Fibroblast of mammary gland (primary cell): ENCODE measurements at regions not wholly inside any gene's neighbourhood (a gene's known extent, or its start where the extent isn't known, plus 50 kb on each side); places are given as distances from the start of the nearest gene placed in this dataset.
A peak's percentile ranks its signal among the peaks of the same experiment; 100 is the strongest.

ENCODE experiments used
- DNase-seq: peaks from one replicate; pipeline ENCODE4 v3.0.0-alpha.2; 2010; ENCODE audit warnings: low read depth
- H3K4me3 ChIP-seq: 2 replicates; pipeline ENCODE4 v1.5.1; 2011; ENCODE audit warnings: low read depth, mild to moderate bottlenecking, low read length, moderate library complexity; ENCODE audit not compliant: control insufficient read depth
- CTCF ChIP-seq: conservative IDR thresholded peaks from 2 replicates; pipeline ENCODE4 v1.5.1; 2011; ENCODE audit warnings: low read depth, low read length, inconsistent platforms; ENCODE audit not compliant: control insufficient read depth, insufficient read depth

DNA sequence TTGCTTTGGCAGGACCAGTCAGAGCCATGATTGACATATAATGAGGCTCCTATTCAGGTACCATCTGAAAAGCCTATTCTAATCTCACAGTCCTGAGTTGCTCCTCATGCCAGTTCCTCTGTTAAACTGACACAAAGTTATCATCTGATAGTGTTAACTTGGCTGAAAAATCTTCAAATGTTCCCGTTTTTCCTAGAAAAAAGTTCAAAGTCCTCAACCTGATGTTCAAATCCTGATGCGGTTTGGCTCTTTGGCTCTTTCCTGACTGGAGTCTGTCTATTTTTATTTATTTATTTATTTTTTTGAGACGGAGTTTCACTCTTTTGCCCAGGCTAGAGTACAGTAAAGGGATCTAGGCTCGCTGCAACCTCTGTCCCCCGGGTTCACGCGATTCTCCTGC lies 244.2 kb downstream of the ANKRD50 start:
- TF ChIP-seq CTCF: no peak
- H3K4me3 ChIP-seq: no peak overlapping the region
- no peak for DNase-seq

- H3K4me3 ChIP-seq: no peak overlapping the region
- TF ChIP-seq CTCF: no peak
- peak; percentile 1 for DNase-seq
These were observed 242.6 kb downstream of the ANKRD50 start for GRCh38 chr4:124469981-124470380.

GRCh38 chr4:124478470-124478869 lies 234.1 kb downstream of the ANKRD50 start:
- no peak for TF ChIP-seq CTCF
- no peak overlapping the region for H3K4me3 ChIP-seq
- no peak for DNase-seq

DNA sequence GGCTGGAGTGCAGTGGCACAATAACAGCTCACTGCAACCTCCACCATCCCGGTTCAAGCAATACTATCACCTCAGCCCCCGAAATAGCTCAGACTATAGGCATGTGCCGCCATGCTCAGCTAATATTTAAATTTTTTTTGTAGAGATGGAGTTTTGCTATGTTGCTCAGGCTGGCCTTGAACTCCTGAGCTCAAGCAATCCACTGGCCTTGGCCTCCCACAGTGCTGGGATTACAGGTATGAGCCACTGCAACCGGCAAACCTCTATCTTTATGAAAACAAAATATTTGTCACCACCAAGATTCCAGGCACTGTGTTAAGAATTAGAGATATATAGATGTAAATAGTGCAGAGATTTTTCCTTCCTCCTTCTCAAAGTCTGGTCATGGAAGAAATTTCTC lies 232.5 kb downstream of the ANKRD50 start:
- no peak for TF ChIP-seq CTCF
- no peak for DNase-seq
- H3K4me3 ChIP-seq: no peak overlapping the region

- no peak for DNase-seq
- TF ChIP-seq CTCF: no peak
- no peak overlapping the region for H3K4me3 ChIP-seq
These were observed 231.4 kb downstream of the ANKRD50 start for GRCh38 chr4:124481123-124481522.

DNA sequence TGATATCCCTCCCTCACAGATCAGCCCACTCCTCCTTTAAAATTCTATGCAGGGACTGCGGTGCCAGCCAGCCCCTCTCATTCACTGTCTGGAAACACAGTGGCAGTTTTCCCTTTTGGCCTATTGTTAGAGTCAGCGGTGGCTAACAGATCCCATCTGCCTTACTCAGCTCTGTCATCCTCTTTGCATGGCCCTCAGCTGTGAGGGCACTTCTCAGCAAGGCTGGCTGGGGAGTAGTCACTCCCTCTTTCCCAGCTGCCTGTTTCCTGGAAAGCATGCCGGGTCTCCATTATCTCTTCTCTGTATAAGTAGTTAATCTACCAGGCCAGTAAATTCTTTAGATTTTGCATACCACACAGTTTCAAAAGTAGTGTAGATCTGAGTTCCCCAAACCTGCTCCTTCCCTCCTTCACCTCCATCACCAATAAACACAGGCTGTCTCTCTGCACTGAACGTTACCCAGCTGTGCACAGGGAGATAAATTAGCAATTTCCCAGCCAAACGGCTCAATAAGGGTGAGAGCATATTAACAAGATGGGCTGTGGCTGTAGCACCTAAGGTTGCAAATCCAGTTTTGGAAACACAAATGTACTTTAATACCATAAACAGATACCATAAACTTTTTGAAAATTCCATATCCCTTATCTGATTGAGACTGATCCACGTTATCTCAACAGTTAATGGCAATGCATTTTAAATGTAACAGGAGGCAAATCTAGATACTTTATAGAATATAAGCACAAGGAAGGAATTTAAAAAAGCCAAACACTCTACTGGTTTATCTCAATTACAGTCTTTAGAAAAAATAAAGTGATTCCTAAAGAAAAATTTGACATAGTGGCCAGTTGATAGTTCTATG lies 229.3 kb downstream of the ANKRD50 start:
- no peak for TF ChIP-seq CTCF
- no peak overlapping the region for H3K4me3 ChIP-seq
- no peak for DNase-seq
